GM12878 (cell line): ENCODE measurements at regions not wholly inside any gene's neighbourhood (a gene's known extent, or its start where the extent isn't known, plus 50 kb on each side); places are given as distances from the start of the nearest gene placed in this dataset.

Experiments used
- ATAC-seq: fragments of 200-7000 bp; cut with Tn5 transposase; 3 replicates; pipeline ENCODE4 v1.9.1; 2020; ENCODE audit warnings: mild to moderate bottlenecking, moderate library complexity
- BruUV-seq: library from RNA; stranded (reverse); fragments of 400-500 nt; replicated peaks from 2 replicates; lab custom pipeline; 2021; lab: Mats Ljungman, UMichigan
- CTCF ChIA-PET: fragments of 300-600 bp; sonication (Branson Sonifier 250); formaldehyde crosslinking; extraction: SDS; loops from one replicate; lab custom pipeline; 2021; ENCODE audit warnings: inconsistent platforms; lab: Yijun Ruan, JAX
- POLR2A ChIA-PET: fragments of 350-600 bp; formaldehyde crosslinking; extraction: SDS; loops from one replicate; lab custom pipeline; 2021; ENCODE audit warnings: inconsistent platforms; lab: Charles Lee
- RAD21 ChIA-PET: fragments of 300-600 bp; sonication (Branson Sonifier 250); formaldehyde crosslinking; loops from one replicate; lab custom pipeline; 2023; ENCODE audit warnings: antibody characterized with exemption; ENCODE audit not compliant: unreplicated experiment; lab: Charles Lee
- SMC1A ChIA-PET: fragments of 300-600 bp; sonication (Branson Sonifier 250); formaldehyde crosslinking; loops from one replicate; lab custom pipeline; 2023; ENCODE audit not compliant: unreplicated experiment, uncharacterized antibody; lab: Charles Lee
- DNase-seq: peaks from one replicate; pipeline ENCODE4 v3.0.0-alpha.2; 2011; ENCODE audit warnings: low read depth, low spot score
- FAIRE-seq: peaks from 3 replicates; lab custom pipeline; 2011; peaks lifted over from hg19 to GRCh38; lab: Jason Lieb, UNC
- H2AFZ ChIP-seq: 2 replicates; pipeline ENCODE4 v1.6.0; 2011; ENCODE audit warnings: low read depth, low read length, control low read depth; ENCODE audit not compliant: control insufficient read depth
- H3K27ac ChIP-seq: 2 replicates; pipeline ENCODE4 v1.5.1; 2011; ENCODE audit warnings: control low read depth; ENCODE audit not compliant: control insufficient read depth, insufficient read depth
- H3K27me3 ChIP-seq, 2 experiments: replicated peaks in 1 of 2; 2 replicates each; pipeline versions ENCODE4 v1.6.0 to v1.6.1; 2011; ENCODE audit warnings: low read length in 1 of 2; ENCODE audit not compliant: control insufficient read depth in 2 of 2, insufficient read depth in 2 of 2
- H3K36me3 ChIP-seq, 2 experiments: 2 replicates each; pipeline ENCODE4 v1.5.1; 2011; ENCODE audit warnings: low read length in 1 of 2; ENCODE audit not compliant: control insufficient read depth in 2 of 2, insufficient read depth in 2 of 2
- H3K4me1 ChIP-seq: 2 replicates; pipeline ENCODE4 v1.6.1; 2011; ENCODE audit warnings: mild to moderate bottlenecking, low read length, moderate library complexity, mixed read lengths; ENCODE audit not compliant: control insufficient read depth, insufficient read depth
- H3K4me2 ChIP-seq: 2 replicates; pipeline ENCODE4 v1.6.0; 2011; ENCODE audit warnings: control low read depth; ENCODE audit not compliant: control insufficient read depth, insufficient read depth
- H3K4me3 ChIP-seq: fragments of 200-600 bp; sonication (generic); 2 replicates; pipeline ENCODE4 v1.5.1; 2016
- H3K79me2 ChIP-seq: 2 replicates; pipeline ENCODE4 v1.6.0; 2011; ENCODE audit warnings: low read length; ENCODE audit not compliant: control insufficient read depth, insufficient read depth
- H3K9ac ChIP-seq: 2 replicates; pipeline ENCODE4 v1.8.0; 2011; ENCODE audit warnings: low read length, control low read depth, mixed read lengths; ENCODE audit not compliant: control insufficient read depth, insufficient read depth
- H3K9me3 ChIP-seq: replicated peaks from 3 replicates; pipeline ENCODE4 v1.5.1; 2011; ENCODE audit warnings: mild to moderate bottlenecking, low read length; ENCODE audit not compliant: control insufficient read depth, insufficient read depth
- H4K20me1 ChIP-seq: 2 replicates; pipeline ENCODE4 v1.6.0; 2011; ENCODE audit not compliant: control insufficient read depth, insufficient read depth
- ASH2L ChIP-seq: fragments of 300-600, 200-600 bp; sonication (generic); IDR thresholded peaks from 2 replicates; pipeline ENCODE4 v1.6.1; 2017; ENCODE audit warnings: low read depth, mild to moderate bottlenecking, borderline replicate concordance
- CBX5 ChIP-seq: sonication (generic); IDR thresholded peaks from 2 replicates; pipeline ENCODE4 v1.6.1; 2016; ENCODE audit warnings: low read depth, moderate library complexity, mild to moderate bottlenecking, inconsistent platforms
- CREM ChIP-seq: IDR thresholded peaks from 2 replicates; pipeline ENCODE4 v1.6.1; 2014; ENCODE audit warnings: antibody characterized with exemption, low read depth
- E2F8 ChIP-seq: fragments of 450-650 bp; IDR thresholded peaks from 2 replicates; pipeline ENCODE4 v1.6.1; 2018; ENCODE audit warnings: mild to moderate bottlenecking, low read depth, moderate library complexity; ENCODE audit not compliant: partially characterized antibody
- FOS ChIP-seq: IDR thresholded peaks from 3 replicates; pipeline ENCODE4 v1.6.1; 2011; ENCODE audit warnings: borderline replicate concordance; ENCODE audit not compliant: insufficient read length; ENCODE audit errors: extremely low read depth
- JUND ChIP-seq: IDR thresholded peaks from 2 replicates; pipeline ENCODE4 v1.6.1; 2012; ENCODE audit warnings: low read depth, mild to moderate bottlenecking, low read length, improper control_type of control experiment, moderate library complexity
- KDM1A ChIP-seq: fragments of 200-600 bp; sonication (generic); IDR thresholded peaks from 2 replicates; pipeline ENCODE4 v1.6.1; 2016; ENCODE audit warnings: borderline replicate concordance
- POLR2AphosphoS2 ChIP-seq: IDR thresholded peaks from 2 replicates; pipeline ENCODE4 v1.6.1; 2011; ENCODE audit warnings: low read depth, mild to moderate bottlenecking, low read length, improper control_type of control experiment, moderate library complexity
- RAD21 ChIP-seq: IDR thresholded peaks from 2 replicates; pipeline ENCODE4 v1.6.1; 2011; ENCODE audit warnings: mild to moderate bottlenecking, low read depth, low read length, moderate library complexity; ENCODE audit not compliant: insufficient read depth
- SUZ12 ChIP-seq: fragments of 200-600 bp; sonication (generic); IDR thresholded peaks from one replicate; pipeline ENCODE4 v1.6.1; 2018; ENCODE audit warnings: antibody characterized with exemption, mild to moderate bottlenecking; ENCODE audit not compliant: unreplicated experiment
- ZNF274 ChIP-seq: IDR thresholded peaks from one replicate; pipeline ENCODE4 v1.8.0; 2011; ENCODE audit not compliant: insufficient read length, insufficient read depth
- WGBS: methylation state at CpG from one replicate; pipeline ENCODE4 v1.1.6; 2016; ENCODE audit warnings: low lambda C conversion rate; ENCODE audit not compliant: insufficient replicate concordance, insufficient coverage; ENCODE audit errors: missing lambda C conversion rate; 5-methylcytosine and 5-hydroxymethylcytosine counted together
- in situ Hi-C: fragments of 300-500 bp; cut with MboI; formaldehyde crosslinking; loops from 9 replicates; pipeline ENCODE4 v1.14.3; 2018; ENCODE audit warnings: mixed read lengths
- intact Hi-C: fragments of 100-400 bp; cut with micrococcal nuclease; formaldehyde crosslinking; loops from one replicate; pipeline ENCODE4 v1.14.2; 2022; ENCODE audit not compliant: unreplicated experiment
- TF ChIP-seq, protein P1 (sequence below): IDR thresholded peaks from 2 replicates; pipeline ENCODE4 v1.6.1; 2011; ENCODE audit warnings: low read depth, low read length, improper control_type of control experiment, borderline replicate concordance

DNA sequence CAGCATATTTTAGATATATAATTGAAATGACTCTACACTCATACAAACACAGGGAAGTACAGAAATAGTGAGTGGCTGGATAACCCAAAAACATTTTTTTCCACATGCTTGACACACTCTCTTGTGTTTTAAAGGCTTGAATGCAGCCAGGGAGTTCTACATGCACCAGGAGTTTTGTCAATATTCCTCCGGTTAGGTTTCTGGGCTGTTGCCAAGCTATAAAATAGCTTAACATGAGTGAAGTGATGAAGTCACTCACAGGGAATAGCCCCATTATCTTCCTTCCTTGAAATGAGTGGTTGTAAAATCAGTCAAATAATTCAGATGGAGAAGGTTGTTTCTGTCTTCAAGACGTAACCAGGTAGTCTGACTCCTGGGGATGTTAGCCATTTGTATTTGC lies 582.7 kb downstream of the SLC6A15 start (continued):
- TF ChIP-seq CBX5: no peak

DNA sequence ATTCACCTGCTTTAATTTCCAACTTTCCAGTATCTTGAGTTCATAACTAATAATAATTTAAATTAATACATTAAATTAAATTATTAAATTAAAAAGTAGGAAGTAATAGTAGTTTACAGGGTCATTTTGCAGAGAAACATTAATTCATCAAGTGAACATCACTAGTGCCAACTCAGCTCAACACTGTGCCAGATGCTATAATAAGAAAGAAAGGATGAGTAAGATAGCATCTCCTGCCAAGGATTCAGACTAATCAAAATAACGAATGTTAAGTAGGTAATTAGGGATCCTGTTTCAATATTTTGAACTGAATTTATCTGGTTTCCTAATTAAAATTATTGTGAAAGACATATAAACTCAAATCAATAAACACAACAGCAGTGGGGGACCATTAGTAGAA lies 596.7 kb downstream of the SLC6A15 start:
- no peak overlapping the region for H2AFZ ChIP-seq
- in situ Hi-C loops: no loop called here
- TF ChIP-seq JUND (no peak), FOS (no peak)
- H3K79me2 ChIP-seq: no peaks in the 10 kb centered on the region
- no peak for FAIRE-seq
- CTCF ChIA-PET: interaction anchor here (0.6 kb wide), 1 partner anchor 21 kb away, joined by 3 read pairs; no protein-coding TSS in a partner anchor
- no peak for ATAC-seq
- RAD21 ChIA-PET: no interaction called here
- WGBS: 0% methylated on average over 1 of the region's 1 CpG
- no peaks in the 10 kb centered on the region for H3K36me3 ChIP-seq
- no peaks in the 10 kb centered on the region for H3K4me1 ChIP-seq
- DNase-seq: no peak
- no peak overlapping the region for H3K4me3 ChIP-seq
- no peaks in the 10 kb centered on the region for H3K27me3 ChIP-seq
- H4K20me1 ChIP-seq: no peaks in the 10 kb centered on the region
- H3K4me2 ChIP-seq: no peak overlapping the region
- POLR2A ChIA-PET: no interaction called here
- H3K27ac ChIP-seq: no peak overlapping the region
- no peaks in the 10 kb centered on the region for H3K9me3 ChIP-seq
- BruUV-seq: no TSS peak
- intact Hi-C loops: no loop called here
- H3K9ac ChIP-seq: no peak overlapping the region
- SMC1A ChIA-PET: no interaction called here

DNA sequence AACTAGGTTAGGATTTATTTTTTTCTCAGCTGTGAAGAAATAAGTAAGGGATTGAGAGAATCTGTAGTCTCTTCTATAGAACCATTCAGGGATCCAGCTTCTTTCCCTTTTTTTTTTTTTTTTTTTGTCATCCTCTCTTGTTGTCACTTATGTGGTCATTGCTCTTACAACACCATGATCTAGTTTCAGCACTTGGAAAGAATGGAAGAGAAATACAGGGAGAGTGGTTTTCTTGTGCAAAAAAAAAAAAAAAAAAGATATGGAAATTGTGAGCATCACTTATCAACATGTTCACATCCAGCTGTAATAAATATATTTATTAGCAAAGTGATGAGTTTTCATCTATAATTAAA lies 599.3 kb downstream of the SLC6A15 start:
- intact Hi-C loops: no loop called here
- Histone ChIP-seq H3K27ac (no peak overlapping the region), H3K4me2 (no peak overlapping the region), H3K27me3 (no peaks in the 10 kb centered on the region), H3K9me3 (no peaks in the 10 kb centered on the region), H4K20me1 (no peaks in the 10 kb centered on the region), H3K36me3 (no peaks in the 10 kb centered on the region), H3K79me2 (no peaks in the 10 kb centered on the region), H3K9ac (no peak overlapping the region), H2AFZ (no peak overlapping the region), H3K4me3 (no peak overlapping the region), H3K4me1 (no peaks in the 10 kb centered on the region)
- TF ChIP-seq RAD21 (no peak), E2F8 (no peak), CREM (no peak), ZNF274 (no peak), POLR2AphosphoS2 (no peak), SUZ12 (no peak), KDM1A (no peak), ASH2L (no peak)
- TF ChIP-seq, protein P1, sequence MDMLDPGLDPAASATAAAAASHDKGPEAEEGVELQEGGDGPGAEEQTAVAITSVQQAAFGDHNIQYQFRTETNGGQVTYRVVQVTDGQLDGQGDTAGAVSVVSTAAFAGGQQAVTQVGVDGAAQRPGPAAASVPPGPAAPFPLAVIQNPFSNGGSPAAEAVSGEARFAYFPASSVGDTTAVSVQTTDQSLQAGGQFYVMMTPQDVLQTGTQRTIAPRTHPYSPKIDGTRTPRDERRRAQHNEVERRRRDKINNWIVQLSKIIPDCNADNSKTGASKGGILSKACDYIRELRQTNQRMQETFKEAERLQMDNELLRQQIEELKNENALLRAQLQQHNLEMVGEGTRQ: no peak
- no peak for DNase-seq
- no peak for FAIRE-seq
- ATAC-seq: no peak
- in situ Hi-C loops: no loop called here
- RAD21 ChIA-PET: no interaction called here
- SMC1A ChIA-PET: interaction anchor here (0.6 kb wide), 1 partner anchor 1577 kb away, joined by 3 read pairs; no protein-coding TSS in a partner anchor
- no TSS peak for BruUV-seq
- CTCF ChIA-PET: no interaction called here
- POLR2A ChIA-PET: no interaction called here
